CMK (cell line): ENCODE measurements at regions not wholly inside any gene's neighbourhood (a gene's known extent, or its start where the extent isn't known, plus 50 kb on each side); places are given as distances from the start of the nearest gene placed in this dataset.
"Not testable (repeated sequence)": the region's sequence is repeated elsewhere in the genome, so short reads cannot be mapped to it uniquely, and the experiment has no call there.

Source experiments
- DNase-seq: peaks from one replicate; pipeline ENCODE4 v3.0.0-alpha.2; 2010; ENCODE audit warnings: low read depth

- DNase-seq: no peak
Observed at GRCh38 chr5:58357121-58357520, 102.8 kb downstream of the PLK2 start.

- no peak for DNase-seq
Observed at GRCh38 chr5:58356662-58357061, 103.2 kb downstream of the PLK2 start.

DNA sequence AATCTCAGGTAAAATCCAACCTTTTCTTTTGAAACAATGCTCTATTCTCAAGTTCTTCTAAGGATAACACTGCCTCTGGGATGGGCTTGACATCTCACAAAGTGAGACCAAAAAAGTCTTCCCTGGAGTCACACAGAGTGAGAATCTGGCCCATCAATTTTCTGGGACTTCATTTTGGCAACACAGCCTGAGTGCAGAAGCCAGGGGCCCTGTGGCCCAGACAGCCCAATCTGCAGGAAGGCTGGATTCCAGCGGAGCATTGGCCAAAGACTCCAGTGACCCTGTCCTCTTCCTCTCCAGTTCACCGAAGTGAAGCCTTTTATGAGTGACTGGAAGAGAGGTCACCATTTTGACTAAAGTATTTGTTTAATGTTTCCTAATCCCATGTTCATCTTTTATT, 105.1 kb downstream of the PLK2 start:
- DNase-seq: no peak

DNA sequence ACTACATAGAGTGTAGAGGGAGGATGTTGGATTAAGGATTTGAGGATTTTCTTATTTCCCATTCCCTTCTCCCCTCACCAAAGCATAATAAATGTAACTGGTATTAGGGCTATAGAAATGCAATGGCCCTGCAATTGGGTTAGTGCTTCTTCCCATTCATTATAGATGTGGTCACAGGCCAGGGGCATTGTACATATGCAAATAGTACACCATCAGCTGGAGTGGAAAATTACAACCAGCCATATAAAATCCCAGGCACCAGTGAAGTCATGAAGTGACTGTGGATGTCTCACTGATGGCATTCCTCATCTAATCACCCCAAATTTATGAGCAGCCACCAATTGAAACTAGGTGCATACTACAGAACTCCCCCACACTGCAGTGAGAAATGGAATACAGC, 105.9 kb downstream of the PLK2 start:
- no peak for DNase-seq

DNA sequence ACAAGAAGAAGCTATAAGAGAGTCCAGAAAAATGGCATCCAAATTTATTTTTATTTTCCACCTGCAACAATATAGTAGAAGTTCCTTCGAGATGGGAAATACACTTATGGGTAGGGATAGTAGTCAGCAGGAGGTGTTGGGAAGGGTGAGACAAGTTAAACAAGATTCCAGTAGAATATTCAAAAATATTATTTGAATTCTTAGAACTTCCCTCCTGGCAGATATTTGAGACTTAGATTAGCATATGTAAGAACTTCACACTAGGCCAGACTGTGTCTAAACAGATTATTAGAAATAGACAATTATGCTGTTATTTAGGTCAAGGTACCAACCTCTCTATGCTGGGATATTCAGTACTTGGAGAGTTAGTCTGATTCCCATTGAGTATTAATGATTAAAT, 108.7 kb downstream of the PLK2 start:
- DNase-seq: no peak

DNA sequence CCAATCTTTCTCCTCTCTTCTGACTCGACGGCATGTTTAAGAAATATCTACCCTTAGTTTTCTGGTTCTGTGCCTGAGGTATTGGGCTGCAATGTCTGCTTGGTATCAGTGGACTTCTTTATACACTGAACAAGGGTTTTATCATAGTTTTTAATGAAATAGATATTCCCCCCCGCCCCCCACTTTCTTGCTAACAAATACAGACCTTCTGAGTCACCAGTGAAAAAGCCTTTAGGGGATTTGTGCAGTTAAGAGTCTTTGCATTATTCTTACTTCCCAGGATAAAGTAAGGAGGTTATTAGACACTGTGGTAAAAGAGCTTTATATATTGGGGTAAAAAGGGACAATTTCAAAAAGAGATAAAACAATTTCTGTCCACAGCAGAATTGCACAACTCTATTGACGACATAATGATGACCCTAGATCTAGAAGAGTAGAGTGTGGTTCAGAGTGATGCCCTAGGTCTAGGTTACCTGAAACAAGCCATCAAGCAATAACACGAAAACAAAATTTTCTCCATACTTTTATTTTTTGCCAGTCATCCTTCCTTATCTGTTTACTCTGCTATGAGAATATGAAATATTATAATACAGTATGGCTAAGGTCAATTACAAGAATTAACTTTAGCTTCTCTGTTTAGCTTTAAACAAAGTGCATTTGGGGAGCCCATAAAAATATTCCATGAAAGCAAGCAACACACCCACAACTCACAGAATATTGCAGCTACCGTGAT, 110.7 kb downstream of the PLK2 start:
- no peak for DNase-seq

- DNase-seq: no peak
Observed at GRCh38 chr5:58346041-58346440, 113.8 kb downstream of the PLK2 start.

DNA sequence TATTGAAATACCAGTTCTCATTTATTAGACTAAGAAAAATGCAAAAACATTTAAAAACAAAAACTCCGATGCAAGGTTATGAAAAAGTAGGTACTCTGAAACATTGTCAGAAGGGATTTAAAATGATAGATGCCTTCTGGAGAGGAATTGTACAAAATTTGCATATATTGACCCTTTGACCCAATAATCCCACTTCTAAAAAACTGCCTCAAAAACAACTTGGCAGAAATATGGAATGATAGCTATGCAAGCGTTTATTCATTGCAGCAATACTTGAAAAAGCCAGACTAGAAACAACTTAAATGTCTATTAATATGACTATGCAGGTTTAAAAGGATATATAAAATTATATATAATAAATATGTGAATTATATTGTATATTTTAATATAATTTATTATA, 118.4 kb downstream of the PLK2 start:
- DNase-seq: no peak

DNA sequence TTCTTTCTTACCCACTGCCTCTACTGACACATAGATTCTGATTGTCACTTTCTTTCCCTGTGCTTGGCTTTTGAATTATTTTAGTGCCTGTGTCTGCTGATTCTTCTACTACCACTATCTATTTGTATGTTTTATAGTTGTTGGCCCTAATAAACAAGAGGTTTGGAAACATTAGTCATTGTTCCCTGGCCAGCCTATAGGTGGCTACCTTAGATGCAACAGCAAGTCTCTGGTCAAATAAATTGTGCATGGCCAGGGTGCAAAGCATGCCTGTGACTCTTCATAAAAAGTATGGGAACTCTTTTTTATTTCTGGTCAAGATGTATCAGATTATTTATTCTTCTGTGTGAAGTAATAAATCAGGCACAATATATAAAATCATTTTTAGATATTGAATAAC, 124.4 kb downstream of the PLK2 start:
- DNase-seq: no peak

GRCh38 chr5:58334035-58334434, 125.9 kb downstream of the PLK2 start:
- DNase-seq: no peak

DNA sequence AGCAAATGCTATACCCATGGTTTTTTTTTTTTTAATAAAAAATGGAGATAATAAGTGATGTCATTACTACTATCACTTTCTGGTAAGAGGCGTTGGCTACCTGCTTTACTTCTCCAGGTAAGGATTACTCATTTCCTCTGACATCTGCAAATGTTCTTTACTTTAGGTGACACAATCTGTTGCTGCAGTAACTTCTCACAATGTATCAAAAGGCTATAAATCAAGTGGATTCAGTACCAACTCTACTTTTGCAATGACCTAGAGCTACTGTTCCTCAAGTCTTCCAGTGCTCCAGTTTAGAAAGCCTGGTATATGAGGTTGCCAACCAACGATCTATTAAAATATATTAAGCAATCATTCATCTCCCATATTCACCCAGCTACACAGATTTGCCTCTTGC, 129.1 kb downstream of the PLK2 start:
- DNase-seq: no peak

GRCh38 chr5:58327289-58327688, 132.6 kb downstream of the PLK2 start:
- DNase-seq: no peak

- DNase-seq: no peak
Observed at GRCh38 chr5:58326022-58326421, 133.9 kb downstream of the PLK2 start.

- DNase-seq: no peak
Observed at GRCh38 chr5:58322453-58322852, 137.4 kb downstream of the PLK2 start.

DNA sequence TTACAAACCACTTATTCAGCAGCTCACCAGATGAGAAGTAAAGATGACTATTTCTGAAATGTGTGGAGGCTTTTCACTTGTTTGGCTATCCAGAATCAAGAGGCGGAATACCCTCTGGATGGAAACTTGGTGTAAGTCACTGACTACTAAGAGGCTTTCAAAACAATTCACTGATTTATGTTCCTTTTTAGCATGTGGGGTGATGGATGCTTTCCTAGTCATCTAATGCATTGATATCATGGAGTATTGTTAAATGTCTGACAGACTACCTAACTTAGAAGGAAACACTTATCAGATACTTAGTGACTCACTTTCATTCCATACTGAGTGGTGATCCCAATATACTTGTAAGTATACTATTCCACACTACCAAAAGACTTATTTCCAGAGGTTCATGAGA, 141.4 kb downstream of the PLK2 start:
- no peak for DNase-seq

GRCh38 chr5:58317808-58318207, 142.1 kb downstream of the PLK2 start:
- DNase-seq: no peak

DNA sequence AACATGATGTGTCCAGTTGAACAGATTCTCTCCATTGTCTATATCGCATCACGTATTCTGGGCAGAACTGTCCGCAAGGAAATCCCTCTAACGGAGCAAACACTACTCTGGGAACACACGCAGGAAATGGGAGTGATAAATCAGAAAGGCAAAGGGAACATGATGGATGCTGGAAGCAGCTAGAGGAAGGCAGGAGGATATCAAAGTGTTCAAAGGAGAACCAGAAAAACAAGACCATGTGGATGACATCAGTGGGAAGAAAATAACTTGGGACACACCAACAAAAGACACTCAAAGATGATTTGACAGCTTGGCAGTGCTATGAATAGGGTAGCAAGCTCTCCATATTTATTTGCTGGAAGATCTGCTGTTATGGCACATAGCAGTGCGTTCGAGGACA, 142.9 kb downstream of the PLK2 start:
- DNase-seq: no peak

- DNase-seq: no peak
Observed at GRCh38 chr5:58315794-58316193, 144.1 kb downstream of the PLK2 start.

DNA sequence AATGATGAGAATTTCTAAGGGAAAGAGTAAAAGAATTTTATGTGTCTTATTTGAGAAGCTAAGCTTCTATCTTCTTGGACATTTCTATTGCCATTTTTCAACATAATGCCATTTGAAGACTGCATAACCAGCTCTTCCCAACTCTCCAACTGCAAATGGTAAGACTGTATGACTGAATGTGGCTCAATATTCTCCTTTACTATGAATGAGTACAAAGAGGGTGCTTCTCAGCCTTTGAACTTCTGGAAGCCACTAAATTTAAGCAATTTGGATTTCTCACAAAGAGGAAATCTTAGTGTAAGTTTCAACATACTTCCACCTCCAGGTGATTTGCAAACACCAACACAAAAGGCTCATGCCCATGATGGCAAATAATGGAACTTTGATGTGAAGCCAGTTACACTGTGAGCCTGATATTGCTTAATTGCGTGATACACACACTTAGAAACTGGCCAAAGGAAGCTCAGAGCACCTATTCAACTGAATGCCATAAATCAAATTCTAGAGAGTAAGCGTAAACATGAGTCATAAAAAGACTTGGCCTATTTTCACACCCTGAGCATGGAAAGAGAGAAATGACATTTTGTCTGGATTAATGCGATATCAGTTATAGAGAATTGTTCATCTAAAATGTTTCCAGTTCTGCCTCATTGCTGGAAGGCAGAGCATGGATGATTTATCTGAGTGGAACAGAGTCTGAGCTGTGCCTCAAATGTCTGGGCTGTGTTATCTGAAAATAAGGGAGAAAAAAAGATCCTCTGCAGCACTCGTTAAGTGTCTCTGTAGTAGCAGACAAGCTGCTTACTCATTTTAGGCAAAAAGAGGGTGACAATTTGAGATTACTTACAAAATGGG, 145.3 kb downstream of the PLK2 start:
- no peak for DNase-seq

- no peak for DNase-seq
Observed at GRCh38 chr5:58312299-58312698, 147.6 kb downstream of the PLK2 start.

- no peak for DNase-seq
Observed at GRCh38 chr5:58311526-58311925, 148.4 kb downstream of the PLK2 start.

- not testable (repeated sequence) for DNase-seq
Observed at GRCh38 chr5:58308384-58308783, 151.5 kb downstream of the PLK2 start.

- no peak for DNase-seq
Observed at GRCh38 chr5:58300346-58300895, 159.5 kb downstream of the PLK2 start.
